Kidney (tissue), 13 donors: ENCODE measurements at regions not wholly inside any gene's neighbourhood (a gene's known extent, or its start where the extent isn't known, plus 50 kb on each side); places are given as distances from the start of the nearest gene placed in this dataset.

Experiments
- DNase-seq, 5 donors: peaks; one replicate each; pipeline ENCODE4 v3.0.0-alpha.2; 2013 to 2020
- FAIRE-seq: peaks from 2 replicates; lab custom pipeline; 2012; peaks lifted over from hg19 to GRCh38; lab: Jason Lieb, UNC
- H3K27ac ChIP-seq, 2 donors: one replicate each; pipeline ENCODE4 v1.7.0; 2013; ENCODE audit warnings: low read depth in 2 of 2, low read length in 2 of 2, inconsistent platforms in 1 of 2
- H3K27me3 ChIP-seq: one replicate; pipeline ENCODE4 v1.7.1; 2013; ENCODE audit warnings: low read length, inconsistent platforms; ENCODE audit not compliant: control insufficient read depth, insufficient read depth
- H3K36me3 ChIP-seq, 3 donors: one replicate each; pipeline versions ENCODE4 v1.7.0 to v1.7.1; 2013; ENCODE audit warnings: low read length in 3 of 3, control low read depth in 1 of 3, inconsistent platforms in 1 of 3; ENCODE audit not compliant: insufficient read depth in 3 of 3, control insufficient read depth in 2 of 3
- H3K4me1 ChIP-seq, 3 donors: one replicate each; pipeline versions ENCODE4 v1.7.0 to v1.7.1; 2013; ENCODE audit warnings: low read length in 3 of 3, inconsistent platforms in 1 of 3, low read depth in 1 of 3; ENCODE audit not compliant: control insufficient read depth in 2 of 3, insufficient read depth in 2 of 3
- H3K4me3 ChIP-seq, 3 donors: one replicate each; pipeline versions ENCODE4 v1.7.0 to v1.8.1; 2013; ENCODE audit warnings: low read length in 3 of 3, control low read depth in 1 of 3, inconsistent platforms in 1 of 3
- H3K9ac ChIP-seq, 3 donors: one replicate each; pipeline versions ENCODE4 v1.7.0 to v1.7.1; 2013; ENCODE audit warnings: low read length in 3 of 3, control low read depth in 1 of 3, inconsistent platforms in 1 of 3
- H3K9me3 ChIP-seq, 3 donors: one replicate each; pipeline versions ENCODE4 v1.7.0 to v1.7.1; 2013; ENCODE audit warnings: low read length in 3 of 3, control low read depth in 1 of 3, inconsistent platforms in 1 of 3; ENCODE audit not compliant: control insufficient read depth in 2 of 3, insufficient read depth in 1 of 3
- CTCF ChIP-seq: IDR thresholded peaks from 3 replicates; pipeline ENCODE4 v1.5.1; 2012; ENCODE audit warnings: mild to moderate bottlenecking, moderate library complexity, borderline replicate concordance; ENCODE audit not compliant: insufficient read depth; ENCODE audit errors: extremely low read depth
- intact Hi-C: fragments of 100-400 bp; cut with DNase I; formaldehyde crosslinking; loops from one replicate; pipeline ENCODE4 v1.11.1; 2022
- donor health status: control.
- donor health status: control.
- donor health status: control.
- donor health status: control.
- donor health status: control.
- donor health status: DM: yes; HTN: yes; CAD: no.
- donor health status: Normal renal cell carcinoma (clear cell type).

DNA sequence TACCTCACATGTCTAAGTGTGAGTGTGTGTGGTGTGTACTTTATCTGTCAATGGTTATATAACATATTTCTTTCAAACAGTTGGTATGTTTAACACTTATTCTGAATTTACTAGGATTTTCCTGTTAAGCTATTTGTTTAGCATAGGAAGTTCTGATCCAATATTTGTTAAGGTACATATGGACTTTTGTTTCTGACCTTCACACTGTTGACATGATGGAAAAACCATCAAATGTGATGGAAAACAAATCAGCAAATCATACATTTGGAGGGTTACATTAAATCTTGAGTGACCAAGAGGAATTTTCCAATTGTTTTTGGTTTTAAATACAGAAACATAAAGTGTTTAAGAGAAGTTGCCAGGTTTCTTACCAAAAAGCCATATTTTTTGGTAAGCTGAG lies 638.9 kb downstream of the STK39 start:
- no peaks in the 10 kb centered on the region for H3K9me3 ChIP-seq
- DNase-seq: no peak
- no peak for FAIRE-seq
- no peaks in the 10 kb centered on the region for H3K36me3 ChIP-seq
- intact Hi-C loops: no loop called here
- no peak overlapping the region for H3K27ac ChIP-seq
- no peak overlapping the region for H3K4me3 ChIP-seq
- no peaks in the 10 kb centered on the region for H3K27me3 ChIP-seq
- no peaks in the 10 kb centered on the region for H3K4me1 ChIP-seq
- TF ChIP-seq CTCF: no peak
- no peak overlapping the region for H3K9ac ChIP-seq

DNA sequence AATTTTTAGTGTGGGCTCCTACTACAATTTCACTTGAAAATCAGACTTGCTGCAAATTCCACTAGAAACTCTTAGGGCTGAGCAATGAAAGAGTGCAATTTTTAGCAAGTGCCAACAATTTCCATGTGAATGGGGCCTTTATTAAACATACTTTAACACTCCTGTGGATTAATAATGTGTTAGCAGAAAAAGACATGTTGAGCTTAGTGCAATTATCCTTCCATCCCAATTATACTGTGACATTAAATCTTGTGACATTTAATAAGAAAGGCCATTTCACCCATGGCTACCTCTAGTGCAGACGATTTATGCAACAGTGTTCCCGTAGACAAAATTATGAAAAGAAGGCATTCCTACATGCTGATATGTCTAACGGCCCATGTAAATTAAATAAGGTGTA lies 639.7 kb downstream of the STK39 start:
- no peaks in the 10 kb centered on the region for H3K9me3 ChIP-seq
- H3K4me3 ChIP-seq: no peak overlapping the region
- no peak for DNase-seq
- intact Hi-C loops: no loop called here
- no peak for TF ChIP-seq CTCF
- H3K9ac ChIP-seq: no peak overlapping the region
- no peaks in the 10 kb centered on the region for H3K36me3 ChIP-seq
- no peaks in the 10 kb centered on the region for H3K27me3 ChIP-seq
- H3K27ac ChIP-seq: no peak overlapping the region
- H3K4me1 ChIP-seq: no peaks in the 10 kb centered on the region
- FAIRE-seq: no peak

DNA sequence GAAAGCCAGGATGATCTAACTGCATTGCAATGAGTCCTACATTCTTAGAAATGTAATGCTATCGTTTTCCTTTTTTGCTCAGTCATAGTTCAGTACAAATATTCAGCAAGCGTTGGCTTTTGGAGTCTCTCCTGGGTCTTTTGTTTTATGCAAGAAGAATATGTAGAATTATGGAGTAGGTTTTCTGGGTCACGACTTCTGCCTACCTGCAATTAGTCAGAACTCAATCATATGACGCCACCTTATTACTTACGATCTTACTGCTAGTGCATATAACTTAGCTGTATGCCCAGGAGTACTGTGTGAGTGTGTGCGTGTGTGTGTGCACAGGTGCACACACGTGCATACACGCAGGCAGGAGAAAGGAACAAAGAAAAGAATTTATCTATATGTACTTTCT lies 640.2 kb downstream of the STK39 start:
- FAIRE-seq: no peak
- no peak for DNase-seq
- Histone ChIP-seq H3K9me3 (no peaks in the 10 kb centered on the region), H3K36me3 (no peaks in the 10 kb centered on the region), H3K27ac (no peak overlapping the region), H3K4me3 (no peak overlapping the region), H3K9ac (no peak overlapping the region), H3K4me1 (no peaks in the 10 kb centered on the region), H3K27me3 (no peaks in the 10 kb centered on the region)
- no peak for TF ChIP-seq CTCF
- intact Hi-C loops: no loop called here

DNA sequence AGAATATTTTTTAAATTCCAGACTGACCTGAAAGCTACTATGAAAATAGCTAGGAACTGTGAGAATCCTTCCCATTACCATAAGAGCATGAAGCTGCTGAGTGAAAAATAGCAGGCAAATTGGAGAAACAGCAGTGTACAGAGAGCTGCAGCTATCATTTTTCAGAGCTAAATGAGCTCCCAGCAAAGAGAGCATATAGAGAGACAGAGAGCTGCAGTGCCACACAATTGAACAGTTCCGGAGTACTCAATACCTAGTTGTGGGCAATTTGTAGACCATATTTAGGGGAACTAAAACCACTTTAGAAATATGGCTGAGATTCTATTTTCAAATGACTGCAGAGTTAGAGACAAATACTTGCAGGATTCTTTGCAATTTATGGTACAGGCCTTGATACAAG lies 645.3 kb downstream of the STK39 start:
- no peak for DNase-seq
- H3K9ac ChIP-seq: no peak overlapping the region
- no peak overlapping the region for H3K27ac ChIP-seq
- H3K36me3 ChIP-seq: no peaks in the 10 kb centered on the region
- no peak overlapping the region for H3K4me3 ChIP-seq
- no peaks in the 10 kb centered on the region for H3K9me3 ChIP-seq
- H3K4me1 ChIP-seq: no peaks in the 10 kb centered on the region
- no peak for TF ChIP-seq CTCF
- intact Hi-C loops: no loop called here
- no peaks in the 10 kb centered on the region for H3K27me3 ChIP-seq
- no peak for FAIRE-seq
